IPS DF 6.9 (cell line): ENCODE measurements at regions not wholly inside any gene's neighbourhood (a gene's known extent, or its start where the extent isn't known, plus 50 kb on each side); places are given as distances from the start of the nearest gene placed in this dataset.
"Not testable (repeated sequence)": the region's sequence is repeated elsewhere in the genome, so short reads cannot be mapped to it uniquely, and the experiment has no call there.

Source experiments
- DNase-seq: peaks from one replicate; pipeline ENCODE4 v3.0.0-alpha.2; 2013; ENCODE audit warnings: low read depth, low spot score
- H3K27ac ChIP-seq: one replicate; pipeline ENCODE4 v1.5.1; 2013; ENCODE audit warnings: low read length, control low read depth
- H3K27me3 ChIP-seq: 2 replicates; pipeline ENCODE4 v1.6.1; 2013; ENCODE audit warnings: mild to moderate bottlenecking, low read length; ENCODE audit not compliant: control insufficient read depth, insufficient read depth
- H3K36me3 ChIP-seq: 2 replicates; pipeline ENCODE4 v1.6.1; 2013; ENCODE audit warnings: low read length; ENCODE audit not compliant: control insufficient read depth, insufficient read depth
- H3K4me1 ChIP-seq: 2 replicates; pipeline ENCODE4 v1.6.1; 2013; ENCODE audit warnings: low read length; ENCODE audit not compliant: control insufficient read depth, insufficient read depth
- H3K4me3 ChIP-seq: 2 replicates; pipeline ENCODE4 v1.5.1; 2013; ENCODE audit warnings: mild to moderate bottlenecking, low read length
- H3K9me3 ChIP-seq: 2 replicates; pipeline ENCODE4 v1.6.1; 2013; ENCODE audit warnings: low read length, inconsistent platforms; ENCODE audit not compliant: control insufficient read depth, insufficient read depth
- WGBS: extraction: QIAGEN DNeasy Blood & Tissue Kit; methylation state at CpG from one replicate; pipeline ENCODE4 v1.1.7; 2013; ENCODE audit warnings: mixed read lengths, missing lambda C conversion rate; ENCODE audit not compliant: insufficient read length, insufficient coverage; 5-methylcytosine and 5-hydroxymethylcytosine counted together

DNA sequence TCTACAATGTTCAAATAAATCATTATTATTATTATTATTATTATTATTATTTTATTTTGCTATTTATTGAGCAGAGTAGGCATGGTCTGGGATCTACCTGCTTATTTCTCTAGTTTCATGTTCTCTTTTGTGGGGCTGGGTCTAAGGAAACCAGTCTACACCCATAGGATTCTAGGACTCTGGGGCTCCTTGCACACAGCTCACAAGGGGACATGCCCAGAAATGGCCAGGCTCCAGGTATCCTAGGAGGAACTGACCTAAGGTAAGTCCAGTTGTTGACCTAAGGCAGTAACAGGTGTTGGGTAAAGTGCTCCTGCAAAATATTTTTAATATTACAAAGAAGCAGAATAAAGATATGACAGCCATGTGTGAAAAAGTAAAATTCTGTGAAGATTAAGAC is 149.6 kb upstream of the TBL1XR1 start:
- no peak overlapping the region for H3K27ac ChIP-seq
- no peak for DNase-seq
- peaks cover 4% of the 10 kb centered on the region for H3K4me1 ChIP-seq
- peaks cover 23% of the 10 kb centered on the region for H3K27me3 ChIP-seq
- H3K9me3 ChIP-seq, result no peaks in the 10 kb centered on the region
- H3K36me3 ChIP-seq, result no peaks in the 10 kb centered on the region
- H3K4me3 ChIP-seq, result no peak overlapping the region

GRCh38 chr3:177347611-177348010 is 150.3 kb upstream of the TBL1XR1 start:
- no peaks in the 10 kb centered on the region for H3K9me3 ChIP-seq
- no peak overlapping the region for H3K27ac ChIP-seq
- no CpG with 5 or more reads among the region's 1 CpG for WGBS
- DNase-seq, result no peak
- H3K27me3 ChIP-seq, result peaks cover 20% of the 10 kb centered on the region
- H3K36me3 ChIP-seq, result no peaks in the 10 kb centered on the region
- H3K4me3 ChIP-seq, result no peak overlapping the region
- peaks cover 4% of the 10 kb centered on the region for H3K4me1 ChIP-seq

DNA sequence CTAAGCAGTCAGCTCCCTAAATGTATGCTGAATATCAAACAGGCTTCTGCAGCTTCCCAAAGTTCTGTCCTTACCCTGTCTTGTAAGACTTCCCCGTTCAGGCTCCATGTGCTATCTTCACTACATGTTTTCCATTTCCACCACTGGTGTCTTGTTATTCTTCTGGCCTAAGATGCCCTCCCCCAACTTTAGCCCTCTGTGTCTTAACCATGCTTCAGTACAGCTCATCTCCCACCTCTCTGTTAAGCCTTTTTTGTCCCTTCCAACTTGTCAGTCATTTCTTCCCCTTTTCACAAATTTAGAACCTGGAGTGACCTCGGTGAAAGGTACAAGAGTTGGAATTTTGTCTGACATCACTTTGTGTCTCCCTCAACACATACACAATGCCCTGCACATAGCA is 151.7 kb upstream of the TBL1XR1 start:
- no CpG with 5 or more reads among the region's 2 CpGs for WGBS

DNA sequence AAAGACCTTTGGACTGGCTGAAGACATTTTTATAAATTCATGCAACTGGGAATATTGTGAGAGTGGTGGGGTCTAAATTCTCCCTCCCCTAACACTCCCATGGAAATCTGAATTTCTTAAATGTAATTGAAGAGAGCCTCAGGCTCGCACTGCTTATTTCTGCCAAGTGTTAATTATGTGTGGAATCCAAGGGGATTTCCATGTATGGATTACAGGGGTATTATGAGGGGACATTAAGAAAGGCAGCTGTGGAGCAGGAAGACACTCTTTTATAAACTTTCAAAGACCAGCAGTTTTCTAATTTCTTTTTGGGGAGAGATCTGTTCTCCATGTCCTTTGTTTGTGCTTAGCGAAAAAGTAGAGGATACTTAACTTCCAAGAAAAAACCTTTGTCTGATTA is 152.1 kb upstream of the TBL1XR1 start:
- WGBS, result no CpG with 5 or more reads among the region's 2 CpGs
- Histone ChIP-seq H3K27me3 (peaks cover 8% of the 10 kb centered on the region), H3K27ac (no peak overlapping the region), H3K4me3 (no peak overlapping the region), H3K4me1 (peaks cover 4% of the 10 kb centered on the region), H3K36me3 (no peaks in the 10 kb centered on the region), H3K9me3 (no peaks in the 10 kb centered on the region)
- no peak for DNase-seq

More for the DNA sequence above, 151.7 kb upstream of the TBL1XR1 start:
- Histone ChIP-seq H3K4me1 (peaks cover 4% of the 10 kb centered on the region), H3K9me3 (no peaks in the 10 kb centered on the region), H3K27me3 (peaks cover 10% of the 10 kb centered on the region), H3K4me3 (no peak overlapping the region), H3K36me3 (no peaks in the 10 kb centered on the region), H3K27ac (no peak overlapping the region)
- no peak for DNase-seq

DNA sequence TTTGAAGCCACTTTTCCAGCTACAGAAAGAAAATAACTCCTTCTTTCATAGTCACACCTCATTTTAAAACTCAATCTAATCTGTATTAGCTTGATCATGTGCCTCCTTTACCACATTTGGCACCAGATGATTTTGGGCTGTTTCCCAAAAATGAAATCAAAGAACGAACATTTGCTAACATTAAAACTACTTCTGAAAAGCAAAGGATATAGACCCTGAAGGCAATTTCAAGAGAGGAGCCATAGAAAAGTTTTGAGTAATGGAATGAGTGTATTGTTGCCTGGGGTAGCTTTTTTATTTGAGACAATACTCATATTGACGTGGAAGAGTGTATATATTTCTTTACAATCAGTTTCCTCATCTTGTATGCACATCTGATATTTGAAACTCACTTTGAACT is 152.8 kb upstream of the TBL1XR1 start:
- H3K27me3 ChIP-seq, result peaks cover 8% of the 10 kb centered on the region

DNA sequence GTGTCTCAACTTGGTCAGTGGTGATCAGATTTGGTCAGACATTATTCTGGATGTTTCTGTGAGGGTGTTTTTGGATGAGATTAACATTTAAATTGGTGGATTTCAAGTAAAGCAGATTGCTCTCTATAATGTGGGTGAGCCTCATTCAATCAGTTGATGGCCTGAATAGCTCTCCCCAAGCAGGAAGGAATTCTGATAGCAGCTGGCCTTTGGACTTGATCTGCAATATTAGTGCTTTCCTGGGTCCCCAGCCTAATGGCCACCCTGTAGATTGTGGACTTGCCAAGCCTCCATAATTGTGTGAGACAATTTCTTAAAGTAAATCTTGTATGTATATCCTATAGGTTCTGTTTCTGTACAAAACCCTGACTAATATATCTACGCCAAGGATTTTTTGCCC is 153.9 kb upstream of the TBL1XR1 start:
- H3K27me3 ChIP-seq, result peaks cover 5% of the 10 kb centered on the region
- no peak overlapping the region for H3K4me3 ChIP-seq
- H3K36me3 ChIP-seq, result no peaks in the 10 kb centered on the region
- no peak overlapping the region for H3K27ac ChIP-seq
- H3K4me1 ChIP-seq, result no peaks in the 10 kb centered on the region
- H3K9me3 ChIP-seq, result no peaks in the 10 kb centered on the region
- DNase-seq, result no peak
- no CpG with 5 or more reads among the region's 1 CpG for WGBS

More for the DNA sequence above, 152.8 kb upstream of the TBL1XR1 start:
- no CpG with 5 or more reads among the region's 2 CpGs for WGBS
- DNase-seq, result no peak
- Histone ChIP-seq H3K27ac (no peak overlapping the region), H3K4me3 (no peak overlapping the region), H3K9me3 (no peaks in the 10 kb centered on the region), H3K36me3 (no peaks in the 10 kb centered on the region), H3K4me1 (peaks cover 4% of the 10 kb centered on the region)

DNA sequence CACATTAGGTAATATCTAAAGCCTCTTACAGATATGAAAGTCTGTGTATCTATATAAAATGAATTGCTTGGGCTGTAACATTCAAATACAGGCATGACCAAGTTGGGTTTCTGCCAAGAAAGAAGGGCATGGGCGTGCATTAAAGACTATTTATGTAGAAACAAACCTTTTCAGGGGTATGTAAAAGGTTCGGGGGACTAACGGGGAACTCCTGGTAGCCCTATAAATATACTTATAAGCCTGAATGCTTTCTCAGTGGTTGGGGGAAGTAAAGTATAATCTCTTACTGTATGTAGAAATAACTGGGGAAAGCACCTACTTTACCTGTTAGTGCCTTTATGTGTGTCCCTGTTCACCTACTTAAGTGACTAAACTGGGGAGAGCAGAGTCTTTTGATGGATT is 154.5 kb upstream of the TBL1XR1 start:
- WGBS, result no CpG with 5 or more reads among the region's 3 CpGs
- Histone ChIP-seq H3K27ac (no peak overlapping the region), H3K36me3 (no peaks in the 10 kb centered on the region), H3K9me3 (no peaks in the 10 kb centered on the region), H3K4me1 (no peaks in the 10 kb centered on the region), H3K4me3 (no peak overlapping the region), H3K27me3 (peaks cover 5% of the 10 kb centered on the region)
- DNase-seq, result no peak

DNA sequence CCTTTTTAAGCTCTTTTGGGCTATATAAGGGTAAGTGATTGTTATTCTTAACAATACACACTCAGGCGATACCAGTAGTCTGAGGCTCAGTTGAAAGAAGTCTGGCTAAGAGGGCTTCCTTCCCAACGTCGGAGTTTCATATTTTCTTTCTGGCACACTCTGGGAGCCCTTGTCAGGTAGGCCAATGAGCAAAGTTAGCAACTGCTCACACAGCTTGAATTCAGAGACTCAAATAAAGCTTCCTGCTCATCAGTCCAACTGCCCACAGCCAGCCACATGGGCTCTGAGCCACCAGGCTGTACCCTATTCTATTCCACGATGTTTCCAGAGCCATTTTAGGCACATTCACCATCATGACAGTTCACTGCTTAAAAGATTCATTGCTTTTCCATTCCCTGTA is 155.1 kb upstream of the TBL1XR1 start:
- H3K27ac ChIP-seq, result no peak overlapping the region
- no peaks in the 10 kb centered on the region for H3K36me3 ChIP-seq
- H3K9me3 ChIP-seq, result no peaks in the 10 kb centered on the region
- H3K27me3 ChIP-seq, result peaks cover 2% of the 10 kb centered on the region; the same call in 1 of the 2 replicates
- WGBS, result no CpG with 5 or more reads among the region's 4 CpGs
- H3K4me1 ChIP-seq, result peaks cover 2% of the 10 kb centered on the region; the same call in 1 of the 2 replicates
- no peak overlapping the region for H3K4me3 ChIP-seq
- no peak for DNase-seq

- Histone ChIP-seq H3K36me3 (no peaks in the 10 kb centered on the region), H3K9me3 (no peaks in the 10 kb centered on the region), H3K4me3 (no peak overlapping the region), H3K27ac (no peak overlapping the region), H3K27me3 (no peaks in the 10 kb centered on the region; the same call in 1 of the 2 replicates), H3K4me1 (peaks cover 2% of the 10 kb centered on the region; the same call in 1 of the 2 replicates)
- no CpG with 5 or more reads among the region's 8 CpGs for WGBS
- no peak for DNase-seq
Measured at GRCh38 chr3:177353140-177353539, 155.9 kb upstream of the TBL1XR1 start.

GRCh38 chr3:177353879-177354278 is 156.6 kb upstream of the TBL1XR1 start:
- H3K4me3 ChIP-seq, H3K27me3 ChIP-seq, H3K27ac ChIP-seq, H3K4me1 ChIP-seq, H3K36me3 ChIP-seq, DNase-seq, H3K9me3 ChIP-seq: not testable (repeated sequence)
- no CpG with 5 or more reads among the region's 3 CpGs for WGBS

DNA sequence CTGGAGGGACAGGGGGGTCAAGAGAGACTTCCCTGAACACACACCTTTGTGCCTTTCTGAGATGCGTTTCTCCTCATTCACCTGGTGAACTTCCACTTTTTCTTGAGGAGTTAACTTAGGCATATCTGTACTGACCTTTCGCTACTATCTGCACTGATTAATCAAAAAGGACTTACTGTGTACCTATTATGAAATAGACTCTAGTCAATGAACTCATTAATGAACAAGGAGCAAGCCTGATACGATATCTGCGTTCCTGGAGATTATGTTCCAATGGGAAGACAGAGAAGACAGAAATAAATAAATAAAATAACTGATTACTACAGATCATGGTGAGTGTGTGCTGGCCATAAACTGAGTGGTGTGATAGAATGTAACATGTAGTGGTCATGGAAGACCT is 157.2 kb upstream of the TBL1XR1 start:
- no peak for DNase-seq
- H3K9me3 ChIP-seq, result no peaks in the 10 kb centered on the region
- H3K27me3 ChIP-seq, result no peaks in the 10 kb centered on the region; the same call in 1 of the 2 replicates
- H3K4me3 ChIP-seq, result no peak overlapping the region
- H3K27ac ChIP-seq, result no peak overlapping the region
- H3K4me1 ChIP-seq, result peaks cover 8% of the 10 kb centered on the region
- H3K36me3 ChIP-seq, result no peaks in the 10 kb centered on the region
- WGBS, result no CpG with 5 or more reads among the region's 4 CpGs
